CD4-positive, alpha-beta T cell treated with Interferon alpha-2 for 1 hour (primary cell): ENCODE measurements at regions not wholly inside any gene's neighbourhood (a gene's known extent, or its start where the extent isn't known, plus 50 kb on each side); places are given as distances from the start of the nearest gene placed in this dataset.
"Not testable (repeated sequence)": the region's sequence is repeated elsewhere in the genome, so short reads cannot be mapped to it uniquely, and the experiment has no call there.

Experiments
- DNase-seq, 2 donors: peaks; one replicate each; pipeline ENCODE4 v3.0.0-alpha.2; 2020 to 2022

GRCh38 chr13:65268009-65268408 is 1962.1 kb downstream of the PCDH9 start:
- DNase-seq = no peak

DNA sequence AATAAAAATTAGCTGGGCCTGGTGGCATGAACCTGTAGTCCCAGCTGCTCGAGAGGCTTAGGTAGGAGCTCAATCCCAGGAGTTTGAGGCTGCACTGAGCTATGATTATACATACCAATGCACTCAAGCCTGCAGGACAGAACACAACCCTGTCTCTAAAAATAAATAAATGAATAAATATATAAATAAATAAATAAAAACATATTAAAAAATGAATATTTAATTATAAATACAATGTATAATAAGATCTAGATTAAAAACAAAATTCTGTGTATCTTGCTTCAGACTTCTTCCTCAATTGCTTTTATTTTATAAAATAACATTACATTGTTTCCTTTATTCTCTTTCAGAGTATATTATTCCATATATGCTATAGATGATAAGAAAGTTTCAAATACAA is 1964.1 kb downstream of the PCDH9 start:
- no peak for DNase-seq

DNA sequence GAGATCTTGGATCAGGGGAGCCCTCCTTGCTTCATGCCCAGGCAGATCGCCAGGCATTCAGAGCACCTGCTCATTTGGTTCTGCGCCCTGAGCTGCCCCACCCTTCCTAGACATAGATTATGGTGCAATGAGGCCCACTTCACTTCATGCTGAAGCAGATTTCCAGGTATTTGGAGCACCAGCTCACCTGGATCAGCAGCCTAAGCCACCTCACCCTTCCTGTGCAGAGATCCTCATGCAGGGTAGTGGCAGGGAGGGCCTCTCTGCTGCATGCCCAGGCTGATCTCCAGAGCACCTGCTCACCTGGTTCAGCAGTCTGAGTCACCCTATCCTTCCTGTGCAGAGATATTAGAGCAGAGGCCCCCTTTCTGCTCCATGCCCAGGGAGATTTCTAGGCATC is 1966.1 kb downstream of the PCDH9 start:
- no peak for DNase-seq

DNA sequence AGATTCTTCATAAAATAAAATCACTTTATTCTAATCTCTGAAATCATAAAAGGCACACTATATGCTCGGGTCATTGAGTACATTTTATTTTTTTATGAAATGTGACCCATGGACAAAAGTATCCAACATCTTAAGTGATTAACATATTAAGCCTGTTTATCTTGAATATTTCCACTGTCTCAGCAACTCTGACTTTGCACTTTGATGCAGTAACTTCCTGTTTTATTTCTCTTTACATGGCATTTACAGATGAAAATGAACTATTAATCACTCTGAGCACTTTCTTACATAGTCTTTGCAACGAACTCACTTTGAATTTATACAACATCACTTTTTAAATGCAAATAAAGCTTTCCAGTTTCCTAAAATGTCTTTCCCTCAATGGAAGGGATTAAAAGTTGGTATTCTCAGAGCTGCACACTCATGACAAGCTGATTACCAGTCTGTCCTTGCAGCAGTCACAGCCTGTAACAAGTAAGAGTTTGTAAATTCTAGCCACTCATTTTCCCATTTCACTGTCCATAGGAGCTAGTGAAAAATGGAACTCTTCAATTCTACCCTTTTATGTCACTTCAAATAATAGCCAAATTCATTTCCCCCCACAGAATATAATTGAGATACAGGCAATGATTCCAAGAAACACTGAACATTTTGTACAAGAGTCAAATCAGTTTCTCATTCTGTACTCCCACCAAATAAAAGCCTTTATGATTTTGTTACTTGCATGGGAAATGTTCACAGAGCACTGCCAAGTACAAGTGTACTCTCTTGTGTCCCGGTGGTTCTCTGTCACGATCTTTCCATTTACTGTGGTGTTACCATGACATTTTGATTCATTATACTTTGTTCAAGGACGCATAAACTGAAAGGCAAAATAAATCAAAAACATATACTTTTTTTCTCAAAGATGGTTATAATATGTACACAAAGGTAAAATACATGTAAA is 1968.9 kb downstream of the PCDH9 start:
- no peak for DNase-seq

DNA sequence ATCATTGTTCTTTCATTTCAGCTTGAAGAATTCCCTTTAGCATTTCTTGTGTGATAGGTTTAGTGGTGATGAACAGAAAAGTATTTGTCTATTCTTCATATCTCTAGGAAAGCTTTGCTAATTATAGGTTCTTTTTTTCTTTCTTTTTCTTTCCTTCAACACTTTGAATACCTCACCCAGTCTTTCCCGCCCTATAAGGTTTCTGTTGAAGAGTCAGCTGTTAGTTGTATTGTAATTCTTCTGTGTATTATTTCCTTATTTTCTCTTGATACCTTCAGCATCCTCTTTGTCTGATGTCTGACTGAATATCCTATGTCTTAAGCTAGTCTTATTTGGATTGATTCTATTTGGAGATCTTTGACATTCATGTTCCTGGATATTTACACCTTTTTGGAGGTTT is 1989.4 kb downstream of the PCDH9 start:
- no peak for DNase-seq

DNA sequence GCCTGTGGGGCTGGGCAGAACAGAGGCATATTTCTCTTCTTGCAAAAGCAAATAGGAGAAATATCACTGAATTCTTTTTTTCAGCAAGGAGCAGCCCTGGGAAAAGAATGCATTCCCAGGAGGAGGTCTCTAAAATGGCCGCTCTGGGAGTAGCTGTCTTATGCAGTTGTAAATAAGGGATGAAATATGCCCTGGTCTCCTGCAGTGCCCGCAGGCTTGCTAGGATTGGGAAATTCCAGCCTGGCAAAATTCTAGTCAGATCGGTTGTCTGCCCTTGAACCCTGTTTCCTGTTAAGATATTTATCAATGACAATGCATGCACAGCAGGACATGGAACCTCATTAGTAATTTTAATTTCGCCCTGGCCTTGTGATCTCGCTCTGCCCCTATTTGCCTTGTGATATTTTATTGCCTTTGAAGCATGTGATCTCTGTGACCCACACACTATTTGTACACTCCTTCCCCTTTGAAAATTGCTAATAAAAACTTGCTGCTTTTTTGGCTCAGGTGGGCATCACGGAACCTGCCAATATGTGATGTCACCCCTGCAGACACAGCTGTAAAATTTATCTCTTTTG is 1993.2 kb downstream of the PCDH9 start:
- no peak for DNase-seq

DNA sequence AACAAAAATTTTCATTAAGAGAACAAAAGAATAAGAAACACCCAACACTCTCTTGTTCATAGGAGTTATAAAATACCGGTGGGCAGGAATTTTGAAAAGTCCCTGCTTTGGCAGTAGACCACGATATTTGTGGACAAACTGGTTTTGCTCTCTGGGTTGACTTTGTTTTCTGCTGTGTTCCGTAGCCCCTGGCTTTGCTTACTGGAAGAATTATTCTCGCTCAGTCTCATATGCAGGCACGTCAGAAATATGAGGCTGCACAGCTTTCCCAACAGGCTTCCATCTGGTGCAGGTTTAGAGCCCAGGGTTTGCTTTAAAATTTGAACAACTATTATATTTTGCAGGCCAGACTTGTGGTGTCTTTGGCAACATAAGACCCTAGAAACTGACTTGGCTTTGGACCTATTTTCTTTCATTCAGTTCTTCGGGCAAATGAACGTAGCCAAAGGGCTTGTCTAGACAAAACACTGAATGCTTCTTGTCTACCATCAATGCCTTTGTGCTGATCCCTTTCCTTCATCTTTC is 2012.6 kb downstream of the PCDH9 start:
- DNase-seq = no peak

DNA sequence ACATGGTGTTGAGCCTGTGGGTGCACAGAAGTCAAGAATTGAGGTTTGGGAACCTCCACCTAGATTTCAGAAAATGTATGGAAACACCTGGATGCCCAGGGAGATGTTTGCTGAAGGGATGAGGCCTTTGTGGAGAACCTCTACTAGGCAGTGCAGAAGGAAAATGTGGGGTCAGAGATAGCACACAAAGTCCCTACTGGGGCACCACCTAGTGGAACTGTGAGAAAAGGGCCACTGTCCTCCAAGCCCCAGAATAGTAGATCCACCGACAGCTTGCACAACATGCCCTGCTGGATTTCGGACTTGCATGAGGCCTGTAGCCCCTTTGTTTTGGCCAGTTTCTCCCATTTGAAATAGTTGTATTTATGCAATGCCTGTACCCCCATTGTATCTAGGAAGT is 2027.3 kb downstream of the PCDH9 start:
- not testable (repeated sequence) for DNase-seq

- DNase-seq = no peak
Observed at GRCh38 chr13:65188721-65189120, 2041.4 kb downstream of the PCDH9 start.

GRCh38 chr13:65168026-65168425 is 2062.1 kb downstream of the PCDH9 start:
- no peak for DNase-seq

DNA sequence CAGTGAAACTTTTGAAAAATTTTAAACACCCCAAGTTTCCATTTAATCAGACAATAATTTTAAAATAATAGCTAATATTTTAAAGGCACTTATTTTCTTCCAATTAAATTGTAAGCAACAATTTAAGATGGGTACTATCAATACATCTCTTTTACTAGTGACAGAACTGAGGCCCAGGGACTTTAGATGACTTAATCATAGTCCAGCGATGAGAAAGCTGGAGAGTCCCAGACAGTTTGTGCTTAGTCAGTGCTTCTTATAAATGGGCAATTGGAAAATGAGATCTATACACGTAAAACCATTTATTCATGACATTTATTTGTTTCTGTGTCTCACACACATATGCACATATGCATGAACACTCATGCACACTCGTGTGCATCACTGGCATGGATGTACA is 2063.5 kb downstream of the PCDH9 start:
- no peak for DNase-seq

- DNase-seq = no peak
Observed at GRCh38 chr13:65159803-65160202, 2070.3 kb downstream of the PCDH9 start.

DNA sequence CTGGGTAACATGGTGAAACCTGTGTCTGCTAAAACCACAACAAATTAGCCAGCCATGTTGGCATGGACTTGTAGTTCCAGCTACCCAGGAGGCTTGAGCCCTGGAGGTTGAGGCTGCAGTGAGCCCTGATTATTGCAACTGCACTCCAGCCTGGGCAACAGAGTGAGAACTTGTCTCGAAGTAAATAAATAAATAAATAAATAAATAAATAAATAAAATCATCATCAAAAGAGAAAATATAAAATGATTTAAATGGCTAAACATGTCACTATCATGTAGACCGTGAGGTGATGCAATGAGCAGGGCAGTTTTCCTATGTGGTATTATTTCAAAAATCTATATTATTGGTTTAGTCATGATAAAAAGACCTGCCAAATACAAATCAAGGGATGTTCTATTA is 2074.3 kb downstream of the PCDH9 start:
- no peak for DNase-seq

DNA sequence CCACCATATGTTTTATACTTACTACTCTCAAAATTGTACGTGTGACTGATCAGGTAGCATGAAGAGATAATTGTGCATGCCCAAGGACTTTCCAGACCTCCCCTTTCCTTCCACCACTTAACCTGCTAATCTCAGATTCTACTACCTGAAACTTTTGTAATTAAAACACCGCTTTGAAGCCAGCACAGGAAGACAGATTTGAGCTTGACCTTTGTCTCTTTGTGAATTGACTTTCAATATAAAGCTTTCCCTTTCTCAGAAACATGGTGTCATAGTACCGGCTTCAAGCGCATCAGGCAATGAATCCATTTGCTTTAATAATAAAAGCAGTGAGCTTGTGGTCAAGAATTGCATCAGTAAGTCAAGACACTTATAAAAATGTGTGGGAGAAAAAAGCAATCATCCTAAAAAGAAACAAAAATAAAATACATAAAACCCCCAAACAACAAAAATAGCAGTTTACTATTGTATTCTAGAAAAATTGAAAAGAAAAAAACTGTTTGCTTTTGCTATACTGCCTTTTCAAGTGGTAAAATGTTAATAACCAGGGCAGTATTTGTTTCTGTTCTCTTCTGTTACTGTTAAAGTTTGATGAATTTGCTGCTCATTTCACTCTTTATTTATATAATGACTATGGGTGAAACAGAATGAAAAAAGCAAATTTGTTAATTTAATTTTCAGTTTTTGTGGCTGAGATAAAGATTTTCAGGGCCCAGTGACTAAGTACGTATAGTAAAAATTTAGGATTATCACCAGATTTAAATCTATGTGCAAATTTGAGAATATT is 2075.3 kb downstream of the PCDH9 start:
- no peak for DNase-seq

DNA sequence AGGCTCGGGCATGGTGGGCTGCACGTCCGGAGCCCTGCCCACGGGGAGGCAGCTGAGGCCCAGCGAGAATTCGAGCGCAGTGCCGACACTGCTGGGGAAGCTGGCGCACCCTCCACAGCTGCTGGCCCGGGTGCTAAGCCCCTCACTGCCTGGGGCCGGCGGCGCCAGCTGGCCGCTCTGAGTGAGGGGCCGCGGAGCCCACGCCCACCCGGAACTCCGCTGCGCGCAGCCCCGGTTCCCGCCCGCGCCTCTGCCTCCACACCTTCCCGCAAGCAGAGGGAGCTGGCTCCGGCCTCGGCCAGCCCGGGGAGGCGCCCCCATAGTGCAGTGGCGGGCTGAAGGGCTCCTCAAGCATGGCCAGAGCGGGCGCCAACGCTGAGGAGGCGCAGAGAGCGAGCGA is 2080.4 kb downstream of the PCDH9 start:
- no peak for DNase-seq

DNA sequence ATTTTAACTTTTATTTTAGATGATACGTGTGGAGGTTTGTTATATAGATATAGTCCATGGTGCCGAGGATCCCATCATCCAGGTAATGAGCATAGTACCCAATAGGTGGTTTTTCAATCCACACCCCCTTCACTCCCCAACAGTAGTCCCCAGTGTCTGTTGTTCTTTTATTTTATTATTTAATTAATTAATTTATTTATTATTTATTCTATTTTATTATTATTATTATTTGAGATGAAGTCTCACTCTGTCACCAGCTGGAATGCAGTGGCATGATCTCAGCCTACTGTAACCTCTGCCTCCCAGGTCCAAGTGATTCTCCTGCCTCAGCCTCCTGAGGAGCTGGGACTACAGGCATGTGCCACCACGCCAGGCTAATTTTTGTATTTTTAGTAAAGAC is 2086.2 kb downstream of the PCDH9 start:
- DNase-seq = no peak

GRCh38 chr13:65133094-65133493 is 2097.0 kb downstream of the PCDH9 start:
- no peak for DNase-seq

GRCh38 chr13:65125236-65125635 is 2104.9 kb downstream of the PCDH9 start:
- no peak for DNase-seq

DNA sequence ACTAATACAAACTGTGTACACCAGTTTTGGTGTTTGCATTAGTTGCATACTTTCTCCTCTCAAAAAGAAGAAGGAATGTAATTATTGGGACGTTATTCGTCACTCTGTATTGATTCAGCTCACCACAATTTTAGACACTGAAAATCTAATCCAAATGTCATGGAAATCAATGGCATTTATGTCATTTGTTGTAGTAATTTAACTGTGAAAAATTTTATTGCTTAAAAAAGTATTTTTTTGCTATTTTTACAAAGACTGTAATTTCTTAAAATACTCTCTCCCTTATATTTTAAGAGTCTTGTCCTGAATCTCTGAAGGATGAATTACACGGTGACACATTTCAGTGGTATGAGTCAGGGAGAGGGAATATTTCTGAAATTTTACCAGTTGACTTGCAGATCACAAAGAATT is 2117.6 kb downstream of the PCDH9 start:
- no peak for DNase-seq

DNA sequence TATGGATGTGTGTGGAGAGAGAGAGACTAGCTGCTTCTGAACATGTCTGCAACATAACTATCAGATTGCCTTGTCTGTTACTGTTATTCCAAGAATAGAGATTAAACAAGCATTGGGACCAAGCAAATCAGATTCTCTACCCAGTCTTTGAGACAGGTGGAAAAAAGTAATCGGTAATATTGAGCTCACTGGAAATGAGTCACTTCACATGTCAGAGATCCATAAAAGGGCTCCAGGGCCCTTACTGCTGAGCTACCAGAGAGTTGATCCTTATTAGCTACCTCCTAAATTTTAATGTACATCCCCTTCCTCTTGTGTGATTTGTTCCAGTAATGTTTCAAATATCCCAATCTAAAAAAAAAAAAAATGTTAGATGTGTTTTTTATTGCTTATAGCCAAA is 2118.0 kb downstream of the PCDH9 start:
- no peak for DNase-seq

DNA sequence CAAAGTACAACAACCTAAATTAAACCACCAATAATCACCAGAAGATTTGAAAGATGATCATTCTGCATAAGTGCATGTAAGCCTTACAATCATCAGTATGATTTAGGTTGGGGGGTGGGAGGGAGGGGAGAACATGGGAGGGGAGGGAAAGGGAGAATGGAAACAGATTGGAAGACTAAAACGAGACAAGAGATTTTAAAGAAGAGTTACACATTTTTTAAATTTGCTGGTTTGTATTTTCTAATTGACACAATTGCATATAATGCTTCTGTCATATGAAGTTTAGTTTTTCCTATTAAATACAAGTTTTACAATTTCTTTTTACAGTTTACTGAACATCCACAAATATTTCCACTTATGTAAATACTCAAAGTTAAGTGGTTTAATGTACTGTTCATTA is 2118.9 kb downstream of the PCDH9 start:
- DNase-seq = no peak

DNA sequence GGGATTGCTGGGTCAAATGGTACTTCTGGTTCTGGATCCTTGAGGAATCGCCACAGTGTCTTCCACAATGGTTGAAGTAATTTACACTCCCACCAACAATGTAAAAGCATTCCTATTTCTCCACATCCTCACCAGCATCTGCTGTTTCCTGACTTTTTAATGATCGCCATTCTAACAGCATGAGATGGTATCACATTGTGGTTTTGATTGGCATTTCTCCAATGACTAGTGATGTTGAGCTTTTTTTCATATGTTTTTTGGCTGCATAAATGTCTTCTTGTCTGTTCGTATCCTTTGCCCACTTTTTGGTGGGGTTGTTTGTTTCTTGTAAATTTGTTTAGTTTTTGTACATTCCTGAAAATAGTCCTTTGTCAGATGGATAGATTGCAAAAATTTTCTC is 2125.7 kb downstream of the PCDH9 start:
- DNase-seq = not testable (repeated sequence)

DNA sequence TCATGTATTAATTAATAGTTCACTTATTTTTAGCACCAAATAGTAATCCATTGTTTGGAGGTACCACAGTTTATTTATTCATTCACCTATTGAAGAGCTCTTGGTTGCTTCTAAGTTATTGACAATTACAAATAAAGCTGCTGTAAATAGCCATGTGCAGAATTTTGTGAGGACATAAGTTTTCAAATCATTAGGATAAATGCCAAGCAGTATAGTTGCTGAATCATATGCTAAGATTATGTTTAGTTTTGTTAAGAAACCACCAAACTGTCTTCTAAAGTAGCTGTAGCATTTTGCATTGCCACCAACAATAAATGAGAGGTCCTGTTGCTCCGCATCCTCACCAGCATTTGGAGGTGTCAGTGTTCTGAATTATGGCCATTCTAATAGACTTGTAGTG is 2126.8 kb downstream of the PCDH9 start:
- no peak for DNase-seq
